ENCODE measurements at regions not wholly inside any gene's neighbourhood (a gene's known extent, or its start where the extent isn't known, plus 50 kb on each side); places are given as distances from the start of the nearest gene placed in this dataset.

DNA sequence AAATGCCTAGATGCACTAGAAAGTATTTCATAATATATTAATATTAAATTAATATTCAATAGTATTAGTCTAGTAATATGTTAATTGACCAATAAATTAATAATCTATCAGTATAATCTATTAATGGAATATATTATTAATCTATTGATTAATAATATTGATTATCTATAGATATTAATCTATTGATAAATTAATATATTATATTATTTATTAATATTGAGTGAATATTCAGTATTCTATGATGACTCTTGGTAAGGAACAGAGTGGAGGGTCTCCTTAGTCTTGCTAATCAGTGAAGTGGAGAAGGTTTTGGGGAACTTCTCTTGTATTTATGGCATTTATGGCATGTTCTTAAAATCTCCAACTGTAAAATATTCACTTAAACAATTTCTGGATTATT is 679.3 kb upstream of the FLRT2 start:
- no peaks in the 10 kb centered on the region for H4K20me1 ChIP-seq (ENCODE audit: insufficient read depth)
- TF ChIP-seq, protein P1, sequence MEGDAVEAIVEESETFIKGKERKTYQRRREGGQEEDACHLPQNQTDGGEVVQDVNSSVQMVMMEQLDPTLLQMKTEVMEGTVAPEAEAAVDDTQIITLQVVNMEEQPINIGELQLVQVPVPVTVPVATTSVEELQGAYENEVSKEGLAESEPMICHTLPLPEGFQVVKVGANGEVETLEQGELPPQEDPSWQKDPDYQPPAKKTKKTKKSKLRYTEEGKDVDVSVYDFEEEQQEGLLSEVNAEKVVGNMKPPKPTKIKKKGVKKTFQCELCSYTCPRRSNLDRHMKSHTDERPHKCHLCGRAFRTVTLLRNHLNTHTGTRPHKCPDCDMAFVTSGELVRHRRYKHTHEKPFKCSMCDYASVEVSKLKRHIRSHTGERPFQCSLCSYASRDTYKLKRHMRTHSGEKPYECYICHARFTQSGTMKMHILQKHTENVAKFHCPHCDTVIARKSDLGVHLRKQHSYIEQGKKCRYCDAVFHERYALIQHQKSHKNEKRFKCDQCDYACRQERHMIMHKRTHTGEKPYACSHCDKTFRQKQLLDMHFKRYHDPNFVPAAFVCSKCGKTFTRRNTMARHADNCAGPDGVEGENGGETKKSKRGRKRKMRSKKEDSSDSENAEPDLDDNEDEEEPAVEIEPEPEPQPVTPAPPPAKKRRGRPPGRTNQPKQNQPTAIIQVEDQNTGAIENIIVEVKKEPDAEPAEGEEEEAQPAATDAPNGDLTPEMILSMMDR (conservative IDR thresholded peaks at IDR 0.05; ENCODE audit: low read depth, low read length), result no peak

DNA sequence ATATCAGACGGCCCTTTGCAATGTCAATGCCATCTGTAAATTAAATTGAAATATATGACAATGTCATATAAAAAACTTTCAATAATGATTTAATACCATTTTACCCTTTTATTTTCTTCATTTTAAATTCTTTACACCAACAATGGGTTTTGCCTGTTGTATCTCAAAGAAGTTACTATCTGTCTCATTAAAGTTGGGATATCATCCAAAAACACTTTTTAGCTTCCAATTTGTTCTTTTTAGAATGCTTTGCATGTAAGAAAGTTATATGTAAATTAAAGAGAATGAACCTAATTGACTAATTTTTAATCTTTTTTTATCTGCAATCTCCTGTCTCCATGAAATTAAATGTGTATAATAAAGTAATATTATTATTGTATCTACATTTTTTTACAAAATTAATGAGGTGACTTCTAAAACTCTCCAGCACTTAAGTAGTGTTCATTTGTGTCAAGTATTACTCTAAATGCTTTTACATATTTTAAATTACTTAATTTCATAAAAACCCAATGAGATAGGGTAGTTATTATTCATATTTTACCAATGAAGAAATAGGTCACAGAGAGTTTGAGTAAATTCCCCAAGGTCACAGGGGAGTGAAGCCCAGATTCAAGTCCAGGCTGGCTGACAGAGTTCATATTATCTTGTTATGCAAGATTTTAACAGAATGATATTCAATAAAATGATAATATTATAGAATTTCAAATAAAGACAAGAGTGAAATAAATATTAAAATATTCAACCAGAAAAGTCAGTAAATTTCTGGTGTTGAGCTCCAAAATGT is 673.0 kb upstream of the FLRT2 start:
- TF ChIP-seq, protein P1 (conservative IDR thresholded peaks at IDR 0.05; ENCODE audit: low read depth, low read length), result no peak
- H2AFZ ChIP-seq (ENCODE audit: low read depth), result no peak overlapping the region
- H3K79me2 ChIP-seq (ENCODE audit: insufficient read depth, low read depth), result no peaks in the 10 kb centered on the region
- no peak overlapping the region for H3K4me2 ChIP-seq
- H3K36me3 ChIP-seq (ENCODE audit: insufficient read depth), result no peaks in the 10 kb centered on the region
- H4K20me1 ChIP-seq (ENCODE audit: insufficient read depth), result no peaks in the 10 kb centered on the region
- H3K4me3 ChIP-seq (IDR thresholded peaks at IDR 0.05; ENCODE audit: insufficient read depth, low read depth, low read length), result no peak overlapping the region
- no peaks in the 10 kb centered on the region for H3K4me1 ChIP-seq (ENCODE audit: low read depth, poor library complexity, severe bottlenecking)
- no peak overlapping the region for H3K9ac ChIP-seq
- H3K27me3 ChIP-seq (ENCODE audit: insufficient read depth, low read depth), result no peaks in the 10 kb centered on the region
- no peak overlapping the region for H3K27ac ChIP-seq

More for the DNA sequence above, 679.3 kb upstream of the FLRT2 start:
- no peak overlapping the region for H3K9ac ChIP-seq
- no peaks in the 10 kb centered on the region for H3K36me3 ChIP-seq (ENCODE audit: insufficient read depth)
- H3K27ac ChIP-seq, result no peak overlapping the region
- H3K79me2 ChIP-seq (ENCODE audit: insufficient read depth, low read depth), result no peaks in the 10 kb centered on the region
- H2AFZ ChIP-seq (ENCODE audit: low read depth), result no peak overlapping the region
- no peaks in the 10 kb centered on the region for H3K4me1 ChIP-seq (ENCODE audit: low read depth, poor library complexity, severe bottlenecking)
- no peaks in the 10 kb centered on the region for H3K27me3 ChIP-seq (ENCODE audit: insufficient read depth, low read depth)
- H3K4me3 ChIP-seq (IDR thresholded peaks at IDR 0.05; ENCODE audit: insufficient read depth, low read depth, low read length), result no peak overlapping the region
- H3K4me2 ChIP-seq, result no peak overlapping the region

DNA sequence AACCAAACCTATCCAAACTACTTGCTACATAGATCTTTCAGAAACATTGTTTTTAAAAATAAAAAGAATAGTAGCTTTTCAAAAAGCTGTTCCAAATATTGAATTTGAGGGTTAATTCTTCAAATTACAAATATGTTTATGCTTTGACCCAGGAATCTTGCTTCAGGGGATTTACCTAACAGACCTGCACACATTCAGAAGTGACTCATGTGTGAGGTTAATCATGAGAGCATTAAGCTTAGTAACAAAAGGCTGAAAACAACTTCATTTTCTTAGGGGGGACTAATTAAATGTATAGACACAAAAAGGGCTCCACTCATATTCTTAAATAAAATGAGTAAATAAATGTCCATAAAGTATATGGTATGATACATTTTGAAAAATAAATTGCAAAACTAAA is 672.4 kb upstream of the FLRT2 start:
- H3K27me3 ChIP-seq (ENCODE audit: insufficient read depth, low read depth), result no peaks in the 10 kb centered on the region

DNA sequence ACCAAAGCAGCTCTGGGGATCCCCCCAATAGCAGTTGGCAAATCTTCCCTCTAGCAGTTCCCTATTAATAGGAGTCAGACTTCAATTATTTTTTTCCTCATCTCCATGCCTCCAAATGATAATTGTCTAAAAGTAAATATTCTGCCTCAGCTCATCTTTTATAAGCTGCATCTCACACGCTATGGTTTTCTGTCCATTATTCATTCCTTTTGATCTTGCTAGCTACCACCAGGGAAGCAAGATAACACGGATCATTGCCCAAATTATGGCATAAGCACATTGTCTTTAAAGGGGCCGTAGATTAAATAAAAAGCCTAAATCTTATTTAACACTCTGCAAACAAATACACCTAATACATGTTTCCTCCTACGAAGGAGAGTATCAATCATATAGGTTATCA is 670.8 kb upstream of the FLRT2 start:
- no peak overlapping the region for H3K4me3 ChIP-seq (IDR thresholded peaks at IDR 0.05; ENCODE audit: insufficient read depth, low read depth, low read length)
- H3K79me2 ChIP-seq (ENCODE audit: insufficient read depth, low read depth), result no peaks in the 10 kb centered on the region

More for the DNA sequence above, 672.4 kb upstream of the FLRT2 start:
- Histone ChIP-seq H3K4me3 (IDR thresholded peaks at IDR 0.05; ENCODE audit: insufficient read depth, low read depth, low read length) (no peak overlapping the region), H3K27ac (no peak overlapping the region), H2AFZ (ENCODE audit: low read depth) (no peak overlapping the region), H3K4me1 (ENCODE audit: low read depth, poor library complexity, severe bottlenecking) (no peaks in the 10 kb centered on the region), H4K20me1 (ENCODE audit: insufficient read depth) (no peaks in the 10 kb centered on the region), H3K36me3 (ENCODE audit: insufficient read depth) (no peaks in the 10 kb centered on the region), H3K9ac (no peak overlapping the region), H3K4me2 (no peak overlapping the region), H3K79me2 (ENCODE audit: insufficient read depth, low read depth) (no peaks in the 10 kb centered on the region)
- TF ChIP-seq, protein P1 (conservative IDR thresholded peaks at IDR 0.05; ENCODE audit: low read depth, low read length), result no peak

More for the DNA sequence above, 670.8 kb upstream of the FLRT2 start:
- H3K27ac ChIP-seq, result no peak overlapping the region
- H3K36me3 ChIP-seq (ENCODE audit: insufficient read depth), result no peaks in the 10 kb centered on the region
- H3K9ac ChIP-seq, result no peak overlapping the region
- no peaks in the 10 kb centered on the region for H3K4me1 ChIP-seq (ENCODE audit: low read depth, poor library complexity, severe bottlenecking)
- no peaks in the 10 kb centered on the region for H4K20me1 ChIP-seq (ENCODE audit: insufficient read depth)
- no peaks in the 10 kb centered on the region for H3K27me3 ChIP-seq (ENCODE audit: insufficient read depth, low read depth)
- TF ChIP-seq, protein P1 (conservative IDR thresholded peaks at IDR 0.05; ENCODE audit: low read depth, low read length), result no peak
- no peak overlapping the region for H3K4me2 ChIP-seq
- no peak overlapping the region for H2AFZ ChIP-seq (ENCODE audit: low read depth)
